Gastroesophageal sphincter (tissue), 4 donors: ENCODE measurements at regions not wholly inside any gene's neighbourhood (a gene's known extent, or its start where the extent isn't known, plus 50 kb on each side); places are given as distances from the start of the nearest gene placed in this dataset.

ENCODE experiments used
- ATAC-seq: fragments of 150-250 bp; one replicate; pipeline ENCODE4 v1.9.1; 2016; ENCODE audit warnings: mild to moderate bottlenecking, moderate library complexity
- H3K27ac ChIP-seq, 4 donors: fragments of 200-600 bp; sonication (generic) in 3 of 4; 1 replicate in 3 of 4; 2 replicates in 1 of 4; pipeline ENCODE4 v1.5.1; 2016 to 2019
- H3K27me3 ChIP-seq: fragments of 200-600 bp; sonication (generic); one replicate; pipeline ENCODE4 v1.5.1; 2019
- H3K36me3 ChIP-seq, 2 donors: fragments of 200-600 bp; sonication (generic); one replicate each; pipeline ENCODE4 v1.5.1; 2019; ENCODE audit warnings: control low read depth in 1 of 2
- H3K4me1 ChIP-seq, 3 donors: fragments of 200-600 bp; sonication (generic); 1 replicate in 2 of 3; 2 replicates in 1 of 3; pipeline ENCODE4 v1.5.1; 2016 to 2019; ENCODE audit warnings: control low read depth in 2 of 3
- H3K4me3 ChIP-seq, 2 donors: fragments of 200-600 bp; sonication (generic); one replicate each; pipeline ENCODE4 v1.5.1; 2019; ENCODE audit warnings: mild to moderate bottlenecking in 1 of 2, moderate library complexity in 1 of 2
- H3K9me3 ChIP-seq, 3 donors: fragments of 200-600 bp; sonication (generic); one replicate each; pipeline ENCODE4 v1.5.1; 2017 to 2019; ENCODE audit warnings: control low read depth in 2 of 3
- EP300 ChIP-seq: sonication (generic); formaldehyde crosslinking; IDR thresholded peaks from one replicate; pipeline ENCODE4 v1.6.1; 2017; ENCODE audit warnings: antibody characterized with exemption, mild to moderate bottlenecking
- POLR2A ChIP-seq, 2 donors: fragments of 450-650 bp; IDR thresholded peaks; one replicate each; pipeline ENCODE4 v1.6.1; 2017; ENCODE audit warnings: antibody characterized with exemption in 2 of 2, mild to moderate bottlenecking in 2 of 2, moderate library complexity in 1 of 2
- POLR2AphosphoS5 ChIP-seq: sonication (generic); formaldehyde crosslinking; IDR thresholded peaks from one replicate; pipeline ENCODE4 v1.6.1; 2017; ENCODE audit warnings: antibody characterized with exemption
- WGBS, 2 donors: methylation state at CpG; one replicate each; pipeline ENCODE4 v1.1.5; 2018; ENCODE audit warnings: low coverage in 1 of 2; 5-methylcytosine and 5-hydroxymethylcytosine counted together
- TF ChIP-seq, protein P1 (sequence below), 4 experiments: fragments of 200-600 bp in 2 of 4; fragments of 450-650 bp in 2 of 4; sonication (generic) in 1 of 4; IDR thresholded peaks; one replicate each; pipeline ENCODE4 v1.5.1; 2017 to 2019; ENCODE audit warnings: antibody characterized with exemption in 4 of 4, mild to moderate bottlenecking in 2 of 4, moderate library complexity in 2 of 4

DNA sequence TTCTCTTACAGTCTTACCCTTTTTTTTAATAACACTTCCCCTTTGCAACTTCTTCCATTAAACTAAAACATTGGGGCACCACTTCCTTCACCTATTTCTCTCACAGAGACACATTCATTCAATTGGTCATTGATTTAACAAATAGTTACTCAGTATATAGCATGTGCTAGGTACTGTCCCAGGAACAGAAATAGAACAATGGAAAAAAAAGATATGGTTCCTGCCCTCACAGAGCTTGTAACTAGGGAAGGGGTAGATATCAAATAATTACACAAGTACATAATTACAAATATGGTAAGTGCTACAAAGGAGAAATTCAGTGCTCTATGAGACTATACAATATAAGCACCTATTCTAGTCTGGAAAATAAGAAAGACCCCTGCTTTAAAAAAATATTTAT is 165.5 kb upstream of the RBBP8 start:
- H3K27me3 ChIP-seq, result no peaks in the 10 kb centered on the region
- TF ChIP-seq, protein P1, sequence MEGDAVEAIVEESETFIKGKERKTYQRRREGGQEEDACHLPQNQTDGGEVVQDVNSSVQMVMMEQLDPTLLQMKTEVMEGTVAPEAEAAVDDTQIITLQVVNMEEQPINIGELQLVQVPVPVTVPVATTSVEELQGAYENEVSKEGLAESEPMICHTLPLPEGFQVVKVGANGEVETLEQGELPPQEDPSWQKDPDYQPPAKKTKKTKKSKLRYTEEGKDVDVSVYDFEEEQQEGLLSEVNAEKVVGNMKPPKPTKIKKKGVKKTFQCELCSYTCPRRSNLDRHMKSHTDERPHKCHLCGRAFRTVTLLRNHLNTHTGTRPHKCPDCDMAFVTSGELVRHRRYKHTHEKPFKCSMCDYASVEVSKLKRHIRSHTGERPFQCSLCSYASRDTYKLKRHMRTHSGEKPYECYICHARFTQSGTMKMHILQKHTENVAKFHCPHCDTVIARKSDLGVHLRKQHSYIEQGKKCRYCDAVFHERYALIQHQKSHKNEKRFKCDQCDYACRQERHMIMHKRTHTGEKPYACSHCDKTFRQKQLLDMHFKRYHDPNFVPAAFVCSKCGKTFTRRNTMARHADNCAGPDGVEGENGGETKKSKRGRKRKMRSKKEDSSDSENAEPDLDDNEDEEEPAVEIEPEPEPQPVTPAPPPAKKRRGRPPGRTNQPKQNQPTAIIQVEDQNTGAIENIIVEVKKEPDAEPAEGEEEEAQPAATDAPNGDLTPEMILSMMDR (IDR thresholded peaks at IDR 0.05), result no peak
- TF ChIP-seq POLR2A (IDR thresholded peaks at IDR 0.05) (no peak), EP300 (no peak), POLR2AphosphoS5 (no peak)
- no peaks in the 10 kb centered on the region for H3K36me3 ChIP-seq
- H3K4me3 ChIP-seq, result no peak overlapping the region
- no peaks in the 10 kb centered on the region for H3K9me3 ChIP-seq
- H3K27ac ChIP-seq, result no peak overlapping the region
- H3K4me1 ChIP-seq, result peaks cover 0 to 16% (median 0%) of the 10 kb centered on the region in 3 donors
- no peak for ATAC-seq

DNA sequence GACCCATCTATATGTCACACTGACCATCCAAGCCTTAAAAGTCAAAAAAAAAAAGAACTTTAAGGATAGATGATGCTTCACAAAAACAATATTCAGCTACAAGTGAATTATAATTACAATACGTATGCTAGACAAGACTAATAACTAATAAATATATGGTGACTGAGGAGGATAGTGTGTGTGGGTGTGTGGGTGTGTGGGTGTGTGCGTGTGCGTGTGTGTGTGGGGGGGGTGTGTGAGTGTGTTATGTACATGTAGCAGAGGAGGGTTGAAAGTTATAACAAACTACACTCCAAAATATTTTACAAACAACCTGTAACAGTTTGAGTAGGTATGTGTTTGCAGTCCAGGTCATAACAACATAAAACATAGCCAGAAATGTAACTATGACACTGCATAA is 159.2 kb upstream of the RBBP8 start:
- Histone ChIP-seq H3K4me1 (peaks cover 0 to 3% (median 0%) of the 10 kb centered on the region in 3 donors), H3K4me3 (no peak overlapping the region), H3K36me3 (no peaks in the 10 kb centered on the region), H3K27ac (no peak overlapping the region), H3K9me3 (no peaks in the 10 kb centered on the region), H3K27me3 (no peaks in the 10 kb centered on the region)
- no peak for ATAC-seq
- WGBS, 2 donors, result 65 to 66% methylated on average over 3 of the region's 3 CpGs
- TF ChIP-seq POLR2AphosphoS5, result no peak
- no peak for TF ChIP-seq EP300
- no peak for TF ChIP-seq POLR2A (IDR thresholded peaks at IDR 0.05)
- TF ChIP-seq, protein P1 (IDR thresholded peaks at IDR 0.05), result no peak

DNA sequence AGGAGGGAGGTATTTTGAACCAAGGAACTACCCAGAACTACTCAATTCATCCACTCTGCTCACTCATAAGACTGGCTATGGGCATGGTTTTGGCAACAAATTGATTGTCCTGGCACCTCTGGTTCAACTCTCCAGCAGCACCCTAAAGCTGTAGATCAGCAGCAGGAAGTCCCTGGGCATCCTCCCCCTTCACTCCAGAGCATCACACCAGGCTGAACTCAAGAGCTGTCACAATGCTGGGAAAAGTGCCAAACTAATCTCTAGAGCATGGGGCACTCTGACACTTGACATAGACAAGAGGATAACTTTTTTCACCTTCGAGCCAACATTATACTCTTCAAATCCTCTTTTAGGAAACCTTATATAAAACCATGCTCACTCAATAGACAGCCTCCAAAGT is 154.1 kb upstream of the RBBP8 start:
- H3K9me3 ChIP-seq, result no peaks in the 10 kb centered on the region
- no peaks in the 10 kb centered on the region for H3K36me3 ChIP-seq
- TF ChIP-seq, protein P1 (IDR thresholded peaks at IDR 0.05), result no peak
- no peak for TF ChIP-seq POLR2A (IDR thresholded peaks at IDR 0.05)
- no peak for TF ChIP-seq EP300
- no peak for TF ChIP-seq POLR2AphosphoS5
- H3K4me1 ChIP-seq, result peaks cover 0 to 3% (median 0%) of the 10 kb centered on the region in 3 donors
- ATAC-seq, result no peak
- H3K4me3 ChIP-seq, result no peak overlapping the region
- H3K27me3 ChIP-seq, result no peaks in the 10 kb centered on the region
- 33 to 47% methylated on average over 1 of the region's 1 CpG for WGBS, 2 donors
- H3K27ac ChIP-seq, result no peak overlapping the region

DNA sequence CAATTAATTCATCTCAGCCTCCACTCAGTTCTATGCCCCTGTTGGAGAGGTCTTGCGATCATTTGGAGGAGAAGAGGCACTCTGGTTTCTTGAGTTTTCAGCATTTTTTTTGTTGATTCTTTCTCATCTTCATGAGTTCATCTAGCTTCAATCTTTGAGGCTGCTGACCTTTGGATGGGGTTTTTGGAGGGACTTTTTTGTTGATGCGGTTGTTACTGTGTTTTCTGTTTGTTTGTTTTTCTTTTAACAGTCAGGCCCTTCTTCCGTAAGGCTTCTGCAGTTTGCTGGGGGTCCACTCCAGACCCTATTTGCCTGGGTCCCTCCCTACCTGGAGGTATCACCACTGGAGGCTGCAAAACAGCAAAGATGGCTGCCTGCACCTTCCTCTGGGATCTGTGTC is 149.9 kb upstream of the RBBP8 start:
- TF ChIP-seq EP300 (no peak), POLR2AphosphoS5 (no peak), POLR2A (IDR thresholded peaks at IDR 0.05) (no peak)
- TF ChIP-seq, protein P1 (IDR thresholded peaks at IDR 0.05), result no peak
- Histone ChIP-seq H3K4me1 (no peaks in the 10 kb centered on the region), H3K27ac (no peak overlapping the region), H3K36me3 (no peaks in the 10 kb centered on the region), H3K27me3 (no peaks in the 10 kb centered on the region), H3K9me3 (no peaks in the 10 kb centered on the region), H3K4me3 (no peak overlapping the region)
- no peak for ATAC-seq
- 80% methylated on average over 1 of the region's 3 CpGs; no CpG with 5 or more reads in 1 of the 2 donors for WGBS, 2 donors

DNA sequence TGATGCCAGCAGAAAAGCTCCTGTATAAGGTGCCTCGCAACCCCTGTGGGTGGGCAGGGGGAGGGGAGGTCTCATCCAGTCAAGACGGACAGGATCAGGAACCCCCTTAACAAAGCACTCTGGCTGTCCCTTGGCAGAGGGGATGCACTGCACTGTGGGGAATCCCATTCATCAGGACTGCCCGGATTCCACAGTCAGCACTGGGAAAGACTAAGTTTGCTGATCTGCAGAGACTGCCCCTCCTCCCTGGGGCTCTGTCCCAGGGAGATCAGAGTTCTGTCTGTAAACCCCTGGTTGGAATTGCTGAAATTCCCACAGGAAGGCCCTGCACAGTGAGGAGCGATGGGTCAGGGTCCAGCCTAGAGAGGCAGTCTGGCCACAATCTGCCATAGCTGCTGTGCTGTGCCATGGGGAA is 149.5 kb upstream of the RBBP8 start:
- Histone ChIP-seq H3K4me1 (no peaks in the 10 kb centered on the region), H3K9me3 (no peaks in the 10 kb centered on the region), H3K36me3 (no peaks in the 10 kb centered on the region), H3K27ac (no peak overlapping the region), H3K4me3 (no peak overlapping the region), H3K27me3 (no peaks in the 10 kb centered on the region)
- no peak for ATAC-seq
- 75% methylated on average over 2 of the region's 4 CpGs; no CpG with 5 or more reads in 1 of the 2 donors for WGBS, 2 donors
- TF ChIP-seq EP300 (no peak), POLR2AphosphoS5 (no peak), POLR2A (IDR thresholded peaks at IDR 0.05) (no peak)
- TF ChIP-seq, protein P1 (IDR thresholded peaks at IDR 0.05), result no peak
